Lung (tissue), 11 donors: ENCODE measurements at regions not wholly inside any gene's neighbourhood (a gene's known extent, or its start where the extent isn't known, plus 50 kb on each side); places are given as distances from the start of the nearest gene placed in this dataset.
A peak's percentile ranks its signal among the peaks of the same experiment; 100 is the strongest.

Experiments used
- ATAC-seq: fragments of 200-7000 bp; cut with Tn5 transposase; one replicate; pipeline ENCODE4 v1.9.1; 2020; ENCODE audit warnings: moderate number of reproducible peaks; ENCODE audit not compliant: insufficient read depth, low FRiP score
- DNase-seq, 3 donors: peaks; one replicate each; pipeline ENCODE4 v3.0.0-alpha.2; 2013 to 2017
- H3K27ac ChIP-seq, 2 donors: one replicate each; pipeline ENCODE4 v1.5.1; 2013; ENCODE audit warnings: mild to moderate bottlenecking in 2 of 2, moderate library complexity in 2 of 2, control low read depth in 1 of 2, inconsistent platforms in 1 of 2, low read depth in 1 of 2, low read length in 1 of 2
- H3K27me3 ChIP-seq, 3 donors: one replicate each; pipeline ENCODE4 v1.5.1; 2013; ENCODE audit warnings: low read length in 2 of 3; ENCODE audit not compliant: control insufficient read depth in 3 of 3, insufficient read depth in 3 of 3
- H3K36me3 ChIP-seq, 4 donors: one replicate each; pipeline ENCODE4 v1.5.1; 2013; ENCODE audit warnings: low read length in 4 of 4, mild to moderate bottlenecking in 1 of 4, moderate library complexity in 1 of 4; ENCODE audit not compliant: control insufficient read depth in 4 of 4, insufficient read depth in 4 of 4
- H3K4me1 ChIP-seq, 5 donors: one replicate each; pipeline ENCODE4 v1.5.1; 2013; ENCODE audit warnings: low read length in 5 of 5, mild to moderate bottlenecking in 2 of 5, moderate library complexity in 1 of 5; ENCODE audit not compliant: control insufficient read depth in 5 of 5, insufficient read depth in 5 of 5
- H3K4me3 ChIP-seq: one replicate; pipeline ENCODE4 v1.5.1; 2013; ENCODE audit warnings: mild to moderate bottlenecking, control low read depth, moderate library complexity
- H3K9ac ChIP-seq, 2 donors: one replicate each; pipeline ENCODE4 v1.5.1; 2013; ENCODE audit warnings: low read length in 2 of 2, control low read depth in 1 of 2; ENCODE audit not compliant: insufficient read depth in 1 of 2
- H3K9me3 ChIP-seq, 4 donors: one replicate each; pipeline ENCODE4 v1.5.1; 2013; ENCODE audit warnings: low read length in 3 of 4, mild to moderate bottlenecking in 1 of 4, moderate library complexity in 1 of 4; ENCODE audit not compliant: control insufficient read depth in 4 of 4, insufficient read depth in 3 of 4
- WGBS, 2 donors: extraction: QIAGEN DNeasy Blood & Tissue Kit; methylation state at CpG; one replicate each; pipeline ENCODE4 v1.1.7; 2013; 5-methylcytosine and 5-hydroxymethylcytosine counted together
- TF ChIP-seq, protein P1 (sequence below): IDR thresholded peaks from 2 replicates; pipeline ENCODE4 v1.5.1; 2012; ENCODE audit warnings: mild to moderate bottlenecking; ENCODE audit errors: control extremely low read depth, extremely low read depth
- donor health status: control.
- donor health status: control.
- donor health status: Bipolar disorder and iron deficiency.
- donor health status: healthy.
- donor health status: DM: yes; HTN: yes; CAD: no.

DNA sequence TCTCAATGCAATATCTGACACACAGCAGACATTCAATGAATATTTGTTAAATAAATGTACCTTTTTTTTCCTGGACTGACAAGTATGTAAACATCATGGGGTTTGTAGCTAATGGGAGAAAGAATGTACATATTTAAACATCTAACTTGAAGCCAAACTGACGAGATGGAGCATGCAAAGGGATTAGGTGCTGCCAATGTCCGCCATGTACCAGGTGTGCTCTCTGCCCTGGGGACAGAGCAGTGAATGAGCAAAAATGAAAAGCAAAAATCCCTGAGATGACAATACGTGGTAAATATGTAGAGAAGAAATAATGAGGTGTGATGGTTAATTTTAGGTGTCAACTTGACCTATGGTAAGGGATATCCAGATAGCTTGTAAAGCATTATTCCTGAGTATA is 247.4 kb upstream of the CELF4 start:
- Histone ChIP-seq H3K27me3 (no peaks in the 10 kb centered on the region), H3K4me1 (no peaks in the 10 kb centered on the region), H3K4me3 (no peak overlapping the region), H3K27ac (no peak overlapping the region), H3K36me3 (no peaks in the 10 kb centered on the region), H3K9me3 (no peaks in the 10 kb centered on the region), H3K9ac (no peak overlapping the region)
- 71 to 85% methylated on average over 3 of the region's 3 CpGs for WGBS, 2 donors
- TF ChIP-seq, protein P1, sequence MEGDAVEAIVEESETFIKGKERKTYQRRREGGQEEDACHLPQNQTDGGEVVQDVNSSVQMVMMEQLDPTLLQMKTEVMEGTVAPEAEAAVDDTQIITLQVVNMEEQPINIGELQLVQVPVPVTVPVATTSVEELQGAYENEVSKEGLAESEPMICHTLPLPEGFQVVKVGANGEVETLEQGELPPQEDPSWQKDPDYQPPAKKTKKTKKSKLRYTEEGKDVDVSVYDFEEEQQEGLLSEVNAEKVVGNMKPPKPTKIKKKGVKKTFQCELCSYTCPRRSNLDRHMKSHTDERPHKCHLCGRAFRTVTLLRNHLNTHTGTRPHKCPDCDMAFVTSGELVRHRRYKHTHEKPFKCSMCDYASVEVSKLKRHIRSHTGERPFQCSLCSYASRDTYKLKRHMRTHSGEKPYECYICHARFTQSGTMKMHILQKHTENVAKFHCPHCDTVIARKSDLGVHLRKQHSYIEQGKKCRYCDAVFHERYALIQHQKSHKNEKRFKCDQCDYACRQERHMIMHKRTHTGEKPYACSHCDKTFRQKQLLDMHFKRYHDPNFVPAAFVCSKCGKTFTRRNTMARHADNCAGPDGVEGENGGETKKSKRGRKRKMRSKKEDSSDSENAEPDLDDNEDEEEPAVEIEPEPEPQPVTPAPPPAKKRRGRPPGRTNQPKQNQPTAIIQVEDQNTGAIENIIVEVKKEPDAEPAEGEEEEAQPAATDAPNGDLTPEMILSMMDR = no peak
- DNase-seq (no peak), ATAC-seq (no peak)

DNA sequence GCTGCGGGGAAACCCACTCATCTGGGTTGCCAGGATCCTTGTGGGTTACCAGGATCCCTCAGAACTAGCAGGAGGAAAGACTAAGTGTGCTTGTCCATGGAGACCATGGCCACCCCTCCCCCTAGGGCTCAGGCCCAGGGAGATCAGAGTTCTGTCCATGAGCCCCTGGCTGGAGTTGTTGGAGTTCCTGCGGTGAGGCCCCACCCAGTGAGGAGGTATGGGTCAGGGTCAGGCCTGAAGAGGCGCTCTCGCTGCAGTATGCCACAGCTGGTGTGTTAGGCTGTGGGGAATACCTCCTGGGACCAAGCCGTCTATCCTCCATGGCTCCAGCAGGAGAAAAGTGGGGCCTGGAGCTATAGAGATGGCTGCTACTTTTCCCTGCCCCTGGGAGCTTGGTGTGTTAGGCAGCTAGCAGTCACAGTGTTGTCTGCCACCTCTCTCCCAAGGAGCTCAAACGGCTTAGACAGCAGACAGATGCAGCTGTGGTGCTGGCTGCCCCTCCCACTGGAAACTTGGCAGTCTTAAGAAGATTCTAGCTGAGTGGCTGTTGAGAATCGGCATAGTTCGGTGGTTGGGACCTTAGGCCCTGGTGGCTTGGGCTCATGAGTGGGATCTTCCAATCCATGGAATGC is 240.3 kb upstream of the CELF4 start:
- DNase-seq = peak in 1 of 3 donors; percentile 9
- no peaks in the 10 kb centered on the region for H3K36me3 ChIP-seq
- H3K9me3 ChIP-seq = peaks cover 0 to 5% (median 0%) of the 10 kb centered on the region in 4 donors
- no peak overlapping the region for H3K4me3 ChIP-seq
- H3K9ac ChIP-seq = no peak overlapping the region
- no peak overlapping the region for H3K27ac ChIP-seq
- WGBS, 2 donors = 85 to 87% methylated on average over 8 of the region's 8 CpGs
- H3K27me3 ChIP-seq = no peaks in the 10 kb centered on the region
- TF ChIP-seq, protein P1 = no peak
- no peaks in the 10 kb centered on the region for H3K4me1 ChIP-seq
- ATAC-seq = no peak

DNA sequence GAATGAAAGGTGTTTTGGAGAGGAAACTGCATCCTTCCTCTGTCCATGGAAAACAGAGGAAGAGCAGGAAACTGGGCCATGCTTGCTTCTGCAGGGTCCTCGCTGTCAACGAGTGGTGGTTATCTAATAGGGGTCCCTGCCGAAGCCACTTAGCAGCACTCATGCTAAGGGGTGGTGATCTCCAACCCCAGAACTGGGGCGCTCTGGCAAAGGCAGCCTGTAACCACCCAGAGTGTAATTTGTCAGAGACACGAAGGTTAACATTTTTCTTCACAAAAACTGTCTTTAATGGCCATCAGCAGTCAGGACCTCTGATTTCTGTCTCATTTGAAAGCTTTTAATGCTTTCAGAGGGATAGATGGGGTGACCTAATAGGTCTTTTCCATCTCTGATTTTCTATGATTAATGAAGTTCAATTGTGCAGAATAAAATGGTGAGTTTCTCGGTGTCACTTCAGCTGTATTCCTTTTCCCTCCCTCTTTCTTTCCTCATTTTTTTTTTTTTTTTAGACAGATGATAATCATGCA is 231.3 kb upstream of the CELF4 start:
- ATAC-seq (no peak), DNase-seq (no peak)
- H3K4me3 ChIP-seq = no peak overlapping the region
- peaks cover 0 to 4% (median 1%) of the 10 kb centered on the region in 4 donors for H3K9me3 ChIP-seq
- H3K27ac ChIP-seq = no peak overlapping the region
- TF ChIP-seq, protein P1 = no peak
- H3K9ac ChIP-seq = no peak overlapping the region
- no peaks in the 10 kb centered on the region for H3K4me1 ChIP-seq
- H3K36me3 ChIP-seq = no peaks in the 10 kb centered on the region
- H3K27me3 ChIP-seq = no peaks in the 10 kb centered on the region
- WGBS, 2 donors = 71 to 85% methylated on average over 6 of the region's 6 CpGs

DNA sequence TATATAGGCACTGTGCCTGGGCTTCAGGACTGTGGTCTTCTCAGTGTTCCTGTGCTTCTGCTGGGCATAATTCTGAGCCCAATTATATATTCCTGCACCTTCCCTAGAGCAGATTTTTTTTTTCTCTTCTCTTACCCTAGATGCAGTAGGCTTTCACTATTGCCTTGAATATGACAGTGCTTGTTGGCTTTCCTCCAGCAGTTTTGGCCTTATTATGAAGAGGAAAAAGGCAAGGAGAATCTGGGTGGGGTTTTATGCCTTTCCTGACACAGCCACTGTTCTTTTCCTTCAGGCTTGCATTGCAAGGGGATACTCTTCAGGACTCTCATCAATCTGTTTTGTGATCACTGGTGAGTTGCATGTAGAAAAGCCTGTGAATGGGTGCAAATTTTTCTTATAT is 221.9 kb upstream of the CELF4 start:
- TF ChIP-seq, protein P1 = no peak
- ATAC-seq (no peak), DNase-seq (no peak)
- no peak overlapping the region for H3K9ac ChIP-seq
- no peak overlapping the region for H3K4me3 ChIP-seq
- H3K27ac ChIP-seq = no peak overlapping the region
- H3K4me1 ChIP-seq = no peaks in the 10 kb centered on the region
- no peaks in the 10 kb centered on the region for H3K9me3 ChIP-seq
- H3K27me3 ChIP-seq = no peaks in the 10 kb centered on the region
- H3K36me3 ChIP-seq = no peaks in the 10 kb centered on the region
